ENCODE measurements at regions not wholly inside any gene's neighbourhood (a gene's known extent, or its start where the extent isn't known, plus 50 kb on each side); places are given as distances from the start of the nearest gene placed in this dataset.
A peak's percentile ranks its signal among the peaks of the same experiment; 100 is the strongest.

GRCh38 chr1:233790121-233790520, 114.4 kb upstream of the SLC35F3 start:
- Histone ChIP-seq H3K4me3 (no peak overlapping the region), H3K4me1 (no peaks in the 10 kb centered on the region), H3K36me3 (no peaks in the 10 kb centered on the region), H3K27me3 (peaks cover 7% of the 10 kb centered on the region), H3K9me3 (no peaks in the 10 kb centered on the region), H3K27ac (no peak overlapping the region)
- 75% methylated on average over 3 of the region's 3 CpGs for WGBS
- TF ChIP-seq EP300 (IDR thresholded peaks at IDR 0.05) (no peak), POLR2AphosphoS5 (IDR thresholded peaks at IDR 0.05) (no peak), POLR2A (IDR thresholded peaks at IDR 0.05) (no peak)
- TF ChIP-seq, protein P1, sequence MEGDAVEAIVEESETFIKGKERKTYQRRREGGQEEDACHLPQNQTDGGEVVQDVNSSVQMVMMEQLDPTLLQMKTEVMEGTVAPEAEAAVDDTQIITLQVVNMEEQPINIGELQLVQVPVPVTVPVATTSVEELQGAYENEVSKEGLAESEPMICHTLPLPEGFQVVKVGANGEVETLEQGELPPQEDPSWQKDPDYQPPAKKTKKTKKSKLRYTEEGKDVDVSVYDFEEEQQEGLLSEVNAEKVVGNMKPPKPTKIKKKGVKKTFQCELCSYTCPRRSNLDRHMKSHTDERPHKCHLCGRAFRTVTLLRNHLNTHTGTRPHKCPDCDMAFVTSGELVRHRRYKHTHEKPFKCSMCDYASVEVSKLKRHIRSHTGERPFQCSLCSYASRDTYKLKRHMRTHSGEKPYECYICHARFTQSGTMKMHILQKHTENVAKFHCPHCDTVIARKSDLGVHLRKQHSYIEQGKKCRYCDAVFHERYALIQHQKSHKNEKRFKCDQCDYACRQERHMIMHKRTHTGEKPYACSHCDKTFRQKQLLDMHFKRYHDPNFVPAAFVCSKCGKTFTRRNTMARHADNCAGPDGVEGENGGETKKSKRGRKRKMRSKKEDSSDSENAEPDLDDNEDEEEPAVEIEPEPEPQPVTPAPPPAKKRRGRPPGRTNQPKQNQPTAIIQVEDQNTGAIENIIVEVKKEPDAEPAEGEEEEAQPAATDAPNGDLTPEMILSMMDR (IDR thresholded peaks at IDR 0.05), result no peak
- DNase-seq (ENCODE audit: low spot score in 2 of 2), result no peak

DNA sequence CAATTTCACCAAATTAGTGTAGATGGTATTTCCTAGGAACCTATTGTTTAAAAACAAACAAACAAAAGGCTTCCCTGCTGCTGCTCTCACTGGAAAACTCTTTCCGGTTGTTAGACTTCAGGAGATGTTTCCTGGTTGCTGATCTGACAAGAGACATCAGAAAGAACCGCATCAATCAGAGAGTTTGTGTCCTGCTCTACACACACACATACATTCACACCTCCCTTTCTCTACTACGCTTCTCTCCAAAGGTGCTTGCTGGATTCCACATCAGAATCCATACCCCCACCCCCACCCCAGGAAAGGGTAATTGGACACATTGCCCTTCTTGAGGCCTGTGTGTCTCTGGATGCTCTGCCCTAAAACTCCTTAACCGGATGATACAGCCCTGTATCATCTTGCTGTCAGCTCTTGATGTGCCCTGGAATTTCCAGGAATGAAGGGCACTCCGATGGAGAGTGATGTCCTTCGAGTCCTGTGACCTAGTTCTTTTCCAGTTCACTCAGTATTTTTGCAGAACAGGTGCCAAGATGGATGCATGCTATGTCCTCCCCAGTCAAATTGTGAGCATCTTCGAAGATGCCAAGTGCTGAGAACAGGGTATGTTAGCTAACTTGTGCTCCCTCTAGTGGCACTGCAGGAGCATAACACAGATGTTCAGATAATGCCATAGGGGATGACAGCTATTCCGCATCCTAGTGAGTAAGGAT, 113.7 kb upstream of the SLC35F3 start:
- Histone ChIP-seq H3K4me3 (no peak overlapping the region), H3K27ac (no peak overlapping the region), H3K36me3 (no peaks in the 10 kb centered on the region), H3K9me3 (no peaks in the 10 kb centered on the region), H3K27me3 (peaks cover 7% of the 10 kb centered on the region), H3K4me1 (no peaks in the 10 kb centered on the region)
- DNase-seq (ENCODE audit: low spot score in 2 of 2), result no peak
- TF ChIP-seq, protein P1 (IDR thresholded peaks at IDR 0.05), result peak; percentile 52 to 81
- TF ChIP-seq POLR2AphosphoS5 (IDR thresholded peaks at IDR 0.05) (no peak), EP300 (IDR thresholded peaks at IDR 0.05) (no peak), POLR2A (IDR thresholded peaks at IDR 0.05) (no peak)
- WGBS, result 43% methylated on average over 8 of the region's 8 CpGs

DNA sequence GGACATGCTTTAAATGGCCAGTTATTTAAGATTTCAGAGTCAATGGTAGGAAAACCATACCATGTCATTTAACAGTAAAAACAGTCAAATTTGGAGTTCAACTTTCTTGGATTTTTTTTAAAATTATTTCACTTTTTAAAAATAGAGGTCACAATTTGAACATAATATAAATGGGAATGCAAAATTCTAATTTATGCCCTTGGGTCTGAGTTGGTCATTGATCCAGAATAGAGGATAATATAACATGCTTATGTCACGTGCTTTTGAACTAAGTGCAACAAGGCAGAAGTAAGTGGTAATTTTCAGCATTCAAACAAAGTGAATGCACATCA, 113.1 kb upstream of the SLC35F3 start:
- Histone ChIP-seq H3K27ac (no peak overlapping the region), H3K4me3 (no peak overlapping the region), H3K4me1 (no peaks in the 10 kb centered on the region), H3K27me3 (peaks cover 7% of the 10 kb centered on the region), H3K36me3 (no peaks in the 10 kb centered on the region), H3K9me3 (no peaks in the 10 kb centered on the region)
- 3% methylated on average over 1 of the region's 1 CpG for WGBS
- DNase-seq (ENCODE audit: low spot score in 2 of 2), result no peak
- TF ChIP-seq POLR2AphosphoS5 (IDR thresholded peaks at IDR 0.05) (no peak), EP300 (IDR thresholded peaks at IDR 0.05) (no peak), POLR2A (IDR thresholded peaks at IDR 0.05) (no peak)
- TF ChIP-seq, protein P1 (IDR thresholded peaks at IDR 0.05), result no peak

- no peak for DNase-seq (ENCODE audit: low spot score in 2 of 2)
- 71% methylated on average over 6 of the region's 6 CpGs for WGBS
- no peak overlapping the region for H3K27ac ChIP-seq
- no peaks in the 10 kb centered on the region for H3K9me3 ChIP-seq
- TF ChIP-seq, protein P1 (IDR thresholded peaks at IDR 0.05), result no peak
- no peak for TF ChIP-seq EP300 (IDR thresholded peaks at IDR 0.05)
- H3K36me3 ChIP-seq, result no peaks in the 10 kb centered on the region
- H3K4me3 ChIP-seq, result no peak overlapping the region
- peaks cover 7% of the 10 kb centered on the region for H3K27me3 ChIP-seq
- H3K4me1 ChIP-seq, result no peaks in the 10 kb centered on the region
Measured at GRCh38 chr1:233791721-233792120, 112.8 kb upstream of the SLC35F3 start.

GRCh38 chr1:233794863-233795262, 109.6 kb upstream of the SLC35F3 start:
- no peak for DNase-seq (ENCODE audit: low spot score in 2 of 2)
- TF ChIP-seq POLR2A (IDR thresholded peaks at IDR 0.05) (no peak), EP300 (IDR thresholded peaks at IDR 0.05) (no peak), POLR2AphosphoS5 (IDR thresholded peaks at IDR 0.05) (no peak)
- TF ChIP-seq, protein P1 (IDR thresholded peaks at IDR 0.05), result no peak
- no peaks in the 10 kb centered on the region for H3K4me1 ChIP-seq
- H3K27me3 ChIP-seq, result peaks cover 4% of the 10 kb centered on the region
- no peaks in the 10 kb centered on the region for H3K36me3 ChIP-seq
- no peaks in the 10 kb centered on the region for H3K9me3 ChIP-seq
- H3K27ac ChIP-seq, result no peak overlapping the region
- no peak overlapping the region for H3K4me3 ChIP-seq
- WGBS, result 98% methylated on average over 2 of the region's 2 CpGs

Data from suprapubic skin (tissue), 4 donors.